Spleen (tissue), 11 donors: ENCODE measurements at regions not wholly inside any gene's neighbourhood (a gene's known extent, or its start where the extent isn't known, plus 50 kb on each side); places are given as distances from the start of the nearest gene placed in this dataset.

Experiments used
- DNase-seq: peaks from one replicate; pipeline ENCODE4 v3.0.0-alpha.2; 2020
- H3K27ac ChIP-seq, 8 donors: fragments of 200-600 bp; sonication (generic) in 7 of 8; 1 replicate in 4 of 8; 2 replicates in 4 of 8; pipeline versions ENCODE4 v1.5.0 to v1.8.0; 2016 to 2021; ENCODE audit warnings: inconsistent platforms in 4 of 8, mild to moderate bottlenecking in 4 of 8, moderate library complexity in 1 of 8
- H3K27me3 ChIP-seq, 7 donors: fragments of 200-600 bp; sonication (generic) in 6 of 7; replicated peaks in 1 of 7; 1 replicate in 4 of 7; 2 replicates in 3 of 7; pipeline versions ENCODE4 v1.5.0 to v1.8.0; 2016 to 2021; ENCODE audit warnings: inconsistent platforms in 3 of 7, mild to moderate bottlenecking in 1 of 7
- H3K36me3 ChIP-seq, 6 donors: fragments of 200-600 bp; sonication (generic) in 5 of 6; 1 replicate in 4 of 6; 2 replicates in 2 of 6; pipeline versions ENCODE4 v1.5.0 to v1.8.0; 2016 to 2021; ENCODE audit warnings: inconsistent platforms in 2 of 6
- H3K4me1 ChIP-seq, 6 donors: fragments of 200-600 bp; sonication (generic) in 5 of 6; 1 replicate in 3 of 6; 2 replicates in 3 of 6; pipeline versions ENCODE4 v1.5.0 to v1.8.0; 2016 to 2021; ENCODE audit warnings: inconsistent platforms in 3 of 6
- H3K4me3 ChIP-seq, 8 donors: fragments of 200-600 bp; sonication (generic) in 7 of 8; 1 replicate in 4 of 8; 2 replicates in 4 of 8; pipeline versions ENCODE4 v1.5.0 to v1.8.0; 2016 to 2021; ENCODE audit warnings: inconsistent platforms in 4 of 8, mild to moderate bottlenecking in 4 of 8, moderate library complexity in 2 of 8
- H3K9me3 ChIP-seq, 8 donors: fragments of 200-600 bp; sonication (generic) in 7 of 8; 1 replicate in 4 of 8; 2 replicates in 4 of 8; pipeline versions ENCODE4 v1.5.0 to v1.8.0; 2016 to 2021; ENCODE audit warnings: inconsistent platforms in 4 of 8
- POLR2A ChIP-seq, 3 donors: fragments of 450-650 bp; IDR thresholded peaks; one replicate each; pipeline ENCODE4 v1.5.1; 2017; ENCODE audit warnings: antibody characterized with exemption in 3 of 3, mild to moderate bottlenecking in 1 of 3
- POLR2AphosphoS5 ChIP-seq, 3 donors: sonication (generic); formaldehyde crosslinking; IDR thresholded peaks; one replicate each; pipeline ENCODE4 v1.5.1; 2017; ENCODE audit warnings: antibody characterized with exemption in 3 of 3
- WGBS, 5 donors: extraction: QIAGEN DNeasy Blood & Tissue Kit in 3 of 5; methylation state at CpG; one replicate each; pipeline versions ENCODE4 v1.1.5 to v1.1.7; 2013 to 2018; 5-methylcytosine and 5-hydroxymethylcytosine counted together
- intact Hi-C: fragments of 100-400 bp; cut with DNase I; formaldehyde crosslinking; loops from one replicate; pipeline ENCODE4 v1.15.0; 2023; ENCODE audit warnings: low total_unique reads
- TF ChIP-seq, protein P1 (sequence below), 11 experiments: fragments of 200-600 bp in 7 of 11; fragments of 450-650 bp in 4 of 11; sonication (generic) in 4 of 11; IDR thresholded peaks in 8 of 11; conservative IDR thresholded peaks in 3 of 11; 1 replicate in 7 of 11; 2 replicates in 4 of 11; pipeline versions ENCODE4 v1.4.0 to v1.8.0; 2016 to 2021; ENCODE audit warnings: antibody characterized with exemption in 11 of 11, inconsistent platforms in 4 of 11, mild to moderate bottlenecking in 1 of 11
- donor health status: healthy with polysubstance abuse.
- donor health status: DM: no; HTN: no; CAD: no; lungs with moderate emphysema.
- donor health status: DM: no; HTN: no; CAD: no.
- donor health status: Bipolar disorder and iron deficiency.
- donor health status: healthy.
- donor health status: DM: no; HTN: no; CAD: no.
- donor health status: DM: yes; HTN: yes; CAD: no.

DNA sequence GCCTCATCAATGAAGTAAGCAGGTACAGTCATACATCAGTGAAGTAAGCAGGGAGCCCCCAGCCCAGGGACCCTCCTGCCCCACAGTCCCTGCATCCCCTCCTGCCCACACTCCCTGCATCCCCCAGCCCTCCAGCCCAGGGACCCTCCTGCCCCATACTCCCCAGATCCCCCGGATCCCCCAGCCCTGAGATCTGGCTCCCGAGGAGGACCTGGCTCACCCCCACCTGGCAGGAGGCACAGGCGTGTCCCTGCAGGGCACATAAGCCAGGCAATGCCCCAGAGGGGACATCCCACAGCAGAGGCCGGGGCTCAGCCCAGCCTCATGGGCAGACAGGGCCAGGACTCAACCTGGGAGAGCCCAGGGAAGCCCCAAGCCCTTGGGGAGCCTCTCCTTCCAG, 53.6 kb upstream of the TPM4 start:
- Histone ChIP-seq H3K4me3 (no peak overlapping the region), H3K27me3 (peaks cover 0 to 6% (median 0%) of the 10 kb centered on the region in 7 donors), H3K4me1 (no peaks in the 10 kb centered on the region), H3K9me3 (no peaks in the 10 kb centered on the region), H3K36me3 (no peaks in the 10 kb centered on the region), H3K27ac (no peak overlapping the region)
- 74 to 92% (median 77%) methylated on average over 4 of the region's 4 CpGs for WGBS, 5 donors
- TF ChIP-seq, protein P1, sequence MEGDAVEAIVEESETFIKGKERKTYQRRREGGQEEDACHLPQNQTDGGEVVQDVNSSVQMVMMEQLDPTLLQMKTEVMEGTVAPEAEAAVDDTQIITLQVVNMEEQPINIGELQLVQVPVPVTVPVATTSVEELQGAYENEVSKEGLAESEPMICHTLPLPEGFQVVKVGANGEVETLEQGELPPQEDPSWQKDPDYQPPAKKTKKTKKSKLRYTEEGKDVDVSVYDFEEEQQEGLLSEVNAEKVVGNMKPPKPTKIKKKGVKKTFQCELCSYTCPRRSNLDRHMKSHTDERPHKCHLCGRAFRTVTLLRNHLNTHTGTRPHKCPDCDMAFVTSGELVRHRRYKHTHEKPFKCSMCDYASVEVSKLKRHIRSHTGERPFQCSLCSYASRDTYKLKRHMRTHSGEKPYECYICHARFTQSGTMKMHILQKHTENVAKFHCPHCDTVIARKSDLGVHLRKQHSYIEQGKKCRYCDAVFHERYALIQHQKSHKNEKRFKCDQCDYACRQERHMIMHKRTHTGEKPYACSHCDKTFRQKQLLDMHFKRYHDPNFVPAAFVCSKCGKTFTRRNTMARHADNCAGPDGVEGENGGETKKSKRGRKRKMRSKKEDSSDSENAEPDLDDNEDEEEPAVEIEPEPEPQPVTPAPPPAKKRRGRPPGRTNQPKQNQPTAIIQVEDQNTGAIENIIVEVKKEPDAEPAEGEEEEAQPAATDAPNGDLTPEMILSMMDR (IDR thresholded peaks at IDR 0.05 in 8 of 11, conservative IDR thresholded peaks at IDR 0.05 in 3 of 11): no peak
- intact Hi-C loops: no loop called here
- DNase-seq: no peak

DNA sequence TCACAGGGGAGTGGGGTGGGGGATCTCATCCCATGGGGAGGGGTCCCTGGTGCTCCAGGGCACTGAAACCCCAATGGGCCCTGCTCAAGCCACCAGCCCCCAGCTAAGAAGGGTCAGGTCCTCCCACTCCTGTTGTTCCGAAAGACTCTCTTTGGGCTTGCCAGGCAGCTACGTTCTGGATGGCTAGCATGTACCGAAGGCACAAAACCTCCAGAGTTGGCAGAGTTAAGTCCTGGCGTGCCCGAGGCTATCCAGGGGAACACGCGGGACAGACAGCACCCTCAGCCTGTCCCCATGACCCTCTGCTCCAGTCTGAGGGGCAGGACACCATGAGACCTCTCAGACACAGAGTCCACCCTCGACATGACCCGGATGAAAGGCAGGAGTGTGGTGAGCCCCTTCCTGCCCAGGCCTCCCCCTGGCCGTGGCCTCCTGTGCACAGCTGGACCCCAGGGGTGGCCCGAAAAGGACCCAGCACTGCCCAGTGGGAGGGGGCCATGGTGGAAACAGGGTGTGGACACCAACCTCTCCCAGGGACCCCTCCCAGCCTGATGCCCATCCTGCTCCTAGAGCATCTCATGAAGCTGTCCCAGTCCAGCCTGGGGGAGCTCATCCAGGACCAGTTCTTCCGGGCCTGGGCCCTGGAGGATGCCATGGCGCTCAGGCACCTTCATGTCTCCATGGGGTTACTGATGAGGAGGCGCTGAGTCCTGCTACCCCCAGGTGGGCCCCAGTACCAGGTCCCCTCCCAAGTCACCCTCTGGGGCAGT, 53.0 kb upstream of the TPM4 start:
- H3K27ac ChIP-seq: no peak overlapping the region
- H3K4me3 ChIP-seq: no peak overlapping the region
- intact Hi-C loops: no loop called here
- 65 to 82% (median 76%) methylated on average over 11 to 14 of the region's 14 CpGs for WGBS, 5 donors
- H3K4me1 ChIP-seq: no peaks in the 10 kb centered on the region
- H3K36me3 ChIP-seq: no peaks in the 10 kb centered on the region
- H3K27me3 ChIP-seq: peaks cover 0 to 6% (median 0%) of the 10 kb centered on the region in 7 donors
- TF ChIP-seq POLR2A (IDR thresholded peaks at IDR 0.05) (no peak), POLR2AphosphoS5 (IDR thresholded peaks at IDR 0.05) (no peak)
- TF ChIP-seq, protein P1 (IDR thresholded peaks at IDR 0.05 in 8 of 11, conservative IDR thresholded peaks at IDR 0.05 in 3 of 11): no peak
- peak; percentile 64 for DNase-seq
- H3K9me3 ChIP-seq: no peaks in the 10 kb centered on the region

DNA sequence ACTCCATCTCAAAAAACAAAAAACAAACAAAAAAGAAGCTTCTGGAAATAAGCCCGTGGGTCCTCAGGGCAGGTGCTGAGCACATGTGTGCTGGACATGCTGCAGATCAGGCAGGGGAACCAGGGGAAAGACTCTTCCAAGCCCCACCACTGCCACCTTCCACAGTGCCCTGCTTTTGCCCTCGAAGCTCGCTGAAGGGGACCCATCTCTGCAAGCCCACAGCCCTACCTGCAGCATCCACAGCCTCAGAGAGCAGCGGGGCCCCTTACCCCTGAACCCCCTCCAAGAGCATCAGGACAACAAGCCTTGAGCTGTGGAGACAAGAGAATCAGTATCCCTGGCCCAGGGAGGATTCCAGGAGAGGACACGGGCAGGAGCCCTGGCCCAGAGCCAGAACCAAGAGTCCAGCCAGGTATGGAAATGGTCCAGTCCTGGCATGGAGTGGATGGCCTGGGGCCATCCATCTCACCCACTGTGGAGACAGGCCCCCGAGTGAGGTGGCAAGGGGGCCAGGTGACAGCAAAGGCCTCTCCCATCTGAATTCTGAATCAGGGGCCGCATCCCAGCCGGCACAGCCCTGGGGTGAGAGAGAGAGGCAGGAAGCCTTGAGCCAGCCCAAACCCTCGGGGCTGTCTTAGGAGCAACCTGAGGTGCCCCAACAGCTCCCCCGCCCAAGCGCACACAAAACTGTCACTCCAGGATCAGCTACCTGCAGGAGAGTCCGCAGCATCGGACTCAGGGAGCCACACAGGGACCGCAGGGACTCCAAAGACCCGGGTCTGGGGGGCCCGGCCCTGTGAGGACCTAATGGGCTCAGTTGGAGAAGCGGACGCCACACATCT, 51.8 kb upstream of the TPM4 start:
- Histone ChIP-seq H3K36me3 (no peaks in the 10 kb centered on the region), H3K27ac (no peak overlapping the region), H3K9me3 (no peaks in the 10 kb centered on the region), H3K4me1 (no peaks in the 10 kb centered on the region), H3K27me3 (peaks cover 0 to 6% (median 0%) of the 10 kb centered on the region in 7 donors), H3K4me3 (no peak overlapping the region)
- TF ChIP-seq POLR2A (IDR thresholded peaks at IDR 0.05) (no peak), POLR2AphosphoS5 (IDR thresholded peaks at IDR 0.05) (no peak)
- TF ChIP-seq, protein P1 (IDR thresholded peaks at IDR 0.05 in 8 of 11, conservative IDR thresholded peaks at IDR 0.05 in 3 of 11): no peak
- intact Hi-C loops: no loop called here
- 79 to 94% (median 86%) methylated on average over 8 to 18 of the region's 18 CpGs for WGBS, 5 donors
- no peak for DNase-seq
